Body of pancreas (tissue), 4 donors: ENCODE measurements at regions not wholly inside any gene's neighbourhood (a gene's known extent, or its start where the extent isn't known, plus 50 kb on each side); places are given as distances from the start of the nearest gene placed in this dataset.

Source experiments
- ATAC-seq: fragments of 150-250 bp; one replicate; pipeline ENCODE4 v1.9.1; 2016
- DNase-seq, 4 donors: peaks; one replicate each; pipeline ENCODE4 v3.0.0-alpha.2; 2019
- H3K27ac ChIP-seq, 4 donors: fragments of 200-600 bp; sonication (generic); 1 replicate in 3 of 4; 2 replicates in 1 of 4; pipeline versions ENCODE4 v1.5.1 to v1.6.1; 2016 to 2019; ENCODE audit warnings: mild to moderate bottlenecking in 1 of 4, mixed read lengths in 1 of 4, moderate library complexity in 1 of 4
- H3K27me3 ChIP-seq, 2 donors: fragments of 200-600 bp; sonication (generic); one replicate each; pipeline ENCODE4 v1.6.0; 2016; ENCODE audit warnings: mild to moderate bottlenecking in 1 of 2
- H3K36me3 ChIP-seq, 2 donors: fragments of 200-600 bp; sonication (generic); replicated peaks in 1 of 2; 2 replicates each; pipeline ENCODE4 v1.5.1; 2016; ENCODE audit warnings: low read depth in 2 of 2; ENCODE audit not compliant: insufficient read depth in 1 of 2
- H3K4me1 ChIP-seq: fragments of 200-600 bp; sonication (generic); one replicate; pipeline ENCODE4 v1.6.0; 2016
- H3K4me3 ChIP-seq, 2 donors: fragments of 200-600 bp; sonication (generic); 1 replicate in 1 of 2; 2 replicates in 1 of 2; pipeline ENCODE4 v1.5.1; 2016 to 2019
- H3K9me3 ChIP-seq, 3 donors: fragments of 200-600 bp; sonication (generic); 1 replicate in 2 of 3; 2 replicates in 1 of 3; pipeline ENCODE4 v1.5.1; 2016
- POLR2A ChIP-seq, 3 donors: fragments of 450-650 bp; IDR thresholded peaks; one replicate each; pipeline ENCODE4 v1.6.1; 2016; ENCODE audit warnings: antibody characterized with exemption in 3 of 3, mild to moderate bottlenecking in 2 of 3
- WGBS, 2 donors: methylation state at CpG; one replicate each; pipeline ENCODE4 v1.1.5; 2017; 5-methylcytosine and 5-hydroxymethylcytosine counted together
- intact Hi-C: fragments of 100-400 bp; cut with DNase I; formaldehyde crosslinking; loops from one replicate; pipeline ENCODE4 v1.15.1; 2023
- TF ChIP-seq, protein P1 (sequence below), 7 experiments: fragments of 450-650 bp in 4 of 7; fragments of 200-600 bp in 3 of 7; sonication (generic) in 3 of 7; IDR thresholded peaks; one replicate each; pipeline ENCODE4 v1.5.1; 2016 to 2019; ENCODE audit warnings: antibody characterized with exemption in 7 of 7

DNA sequence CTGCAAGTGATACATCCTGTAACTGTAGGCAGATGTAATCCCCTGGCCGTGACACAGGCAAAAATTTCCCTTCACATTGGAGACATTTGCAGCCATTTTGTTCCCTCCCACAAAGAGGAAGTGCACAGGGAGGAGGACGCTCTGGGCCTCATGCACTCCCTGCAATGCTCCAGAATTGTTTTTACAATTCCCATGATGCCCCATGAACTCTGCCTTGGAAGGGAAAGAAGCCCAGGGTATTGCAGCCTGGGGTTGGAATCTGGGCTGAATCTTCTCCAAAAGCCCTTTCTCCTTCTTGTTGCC is 491.7 kb downstream of the CCDC171 start:
- no peak for TF ChIP-seq POLR2A (IDR thresholded peaks at IDR 0.05)
- 68 to 82% methylated on average over 2 of the region's 2 CpGs for WGBS, 2 donors
- Histone ChIP-seq H3K4me1 (no peaks in the 10 kb centered on the region), H3K9me3 (no peaks in the 10 kb centered on the region), H3K27me3 (no peaks in the 10 kb centered on the region), H3K27ac (no peak overlapping the region), H3K36me3 (no peaks in the 10 kb centered on the region), H3K4me3 (no peak overlapping the region)
- intact Hi-C loops, result no loop called here
- no peak for DNase-seq
- no peak for ATAC-seq

DNA sequence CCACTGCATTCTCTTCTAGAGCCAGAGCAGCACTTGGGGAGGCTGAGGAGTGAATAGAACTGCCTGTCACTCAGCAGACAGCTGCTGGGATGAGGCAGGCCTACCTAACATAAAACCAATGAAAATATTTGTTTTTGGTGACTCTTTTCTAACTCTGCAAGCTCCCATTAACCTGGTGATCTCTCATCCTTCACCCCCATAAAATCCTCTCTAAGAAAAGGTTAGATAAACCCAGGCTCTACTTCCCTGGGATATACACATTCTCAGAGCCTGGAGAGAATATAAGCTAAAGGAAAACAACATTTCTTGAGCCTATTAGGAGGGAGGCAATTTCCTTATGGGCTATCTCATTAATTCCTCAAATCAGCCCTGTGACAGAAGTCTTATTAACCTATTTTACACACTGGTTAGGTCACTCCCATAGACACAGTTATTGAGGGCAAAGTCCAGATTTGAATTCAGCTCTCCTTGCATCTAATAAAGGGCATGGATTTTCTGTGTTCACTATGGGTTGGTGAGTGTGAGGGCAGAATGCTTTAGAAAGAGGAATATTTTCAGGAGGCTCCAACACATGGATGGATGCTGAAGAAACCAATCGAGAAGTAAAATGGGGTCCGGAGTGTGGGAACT is 492.9 kb downstream of the CCDC171 start:
- no peak for TF ChIP-seq POLR2A (IDR thresholded peaks at IDR 0.05)
- TF ChIP-seq, protein P1, sequence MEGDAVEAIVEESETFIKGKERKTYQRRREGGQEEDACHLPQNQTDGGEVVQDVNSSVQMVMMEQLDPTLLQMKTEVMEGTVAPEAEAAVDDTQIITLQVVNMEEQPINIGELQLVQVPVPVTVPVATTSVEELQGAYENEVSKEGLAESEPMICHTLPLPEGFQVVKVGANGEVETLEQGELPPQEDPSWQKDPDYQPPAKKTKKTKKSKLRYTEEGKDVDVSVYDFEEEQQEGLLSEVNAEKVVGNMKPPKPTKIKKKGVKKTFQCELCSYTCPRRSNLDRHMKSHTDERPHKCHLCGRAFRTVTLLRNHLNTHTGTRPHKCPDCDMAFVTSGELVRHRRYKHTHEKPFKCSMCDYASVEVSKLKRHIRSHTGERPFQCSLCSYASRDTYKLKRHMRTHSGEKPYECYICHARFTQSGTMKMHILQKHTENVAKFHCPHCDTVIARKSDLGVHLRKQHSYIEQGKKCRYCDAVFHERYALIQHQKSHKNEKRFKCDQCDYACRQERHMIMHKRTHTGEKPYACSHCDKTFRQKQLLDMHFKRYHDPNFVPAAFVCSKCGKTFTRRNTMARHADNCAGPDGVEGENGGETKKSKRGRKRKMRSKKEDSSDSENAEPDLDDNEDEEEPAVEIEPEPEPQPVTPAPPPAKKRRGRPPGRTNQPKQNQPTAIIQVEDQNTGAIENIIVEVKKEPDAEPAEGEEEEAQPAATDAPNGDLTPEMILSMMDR (IDR thresholded peaks at IDR 0.05), result no peak
- 82 to 97% methylated on average over 2 of the region's 2 CpGs for WGBS, 2 donors
- no peak overlapping the region for H3K4me3 ChIP-seq
- intact Hi-C loops, result no loop called here
- ATAC-seq (no peak), DNase-seq (no peak)
- H3K36me3 ChIP-seq, result no peaks in the 10 kb centered on the region
- H3K27me3 ChIP-seq, result no peaks in the 10 kb centered on the region
- no peak overlapping the region for H3K27ac ChIP-seq
- no peaks in the 10 kb centered on the region for H3K9me3 ChIP-seq
- no peaks in the 10 kb centered on the region for H3K4me1 ChIP-seq

DNA sequence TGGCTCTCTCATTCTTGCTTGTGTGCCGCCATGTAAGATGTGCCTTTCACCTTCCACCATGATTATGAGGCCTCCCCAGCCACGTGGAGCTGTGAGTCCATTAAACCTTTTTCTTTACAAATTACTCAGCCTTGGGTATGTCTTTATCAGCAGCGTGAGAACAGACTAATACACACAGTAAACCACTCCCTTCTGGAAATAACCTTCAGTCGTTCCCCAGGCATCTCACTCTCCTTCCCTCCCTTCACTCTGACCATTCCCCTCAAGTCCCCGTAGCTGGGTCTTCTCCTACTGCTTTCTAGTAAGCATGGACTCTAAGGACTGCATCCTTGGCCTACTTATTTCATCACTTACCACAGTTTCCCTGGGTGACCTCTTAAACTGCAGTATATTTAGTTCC is 493.9 kb downstream of the CCDC171 start:
- TF ChIP-seq, protein P1 (IDR thresholded peaks at IDR 0.05), result no peak
- TF ChIP-seq POLR2A (IDR thresholded peaks at IDR 0.05), result no peak
- H3K27ac ChIP-seq, result no peak overlapping the region
- ATAC-seq (no peak), DNase-seq (no peak)
- no peak overlapping the region for H3K4me3 ChIP-seq
- intact Hi-C loops, result no loop called here
- H3K9me3 ChIP-seq, result no peaks in the 10 kb centered on the region
- no peaks in the 10 kb centered on the region for H3K4me1 ChIP-seq
- H3K27me3 ChIP-seq, result no peaks in the 10 kb centered on the region
- 46 to 76% methylated on average over 5 of the region's 5 CpGs for WGBS, 2 donors
- H3K36me3 ChIP-seq, result no peaks in the 10 kb centered on the region

DNA sequence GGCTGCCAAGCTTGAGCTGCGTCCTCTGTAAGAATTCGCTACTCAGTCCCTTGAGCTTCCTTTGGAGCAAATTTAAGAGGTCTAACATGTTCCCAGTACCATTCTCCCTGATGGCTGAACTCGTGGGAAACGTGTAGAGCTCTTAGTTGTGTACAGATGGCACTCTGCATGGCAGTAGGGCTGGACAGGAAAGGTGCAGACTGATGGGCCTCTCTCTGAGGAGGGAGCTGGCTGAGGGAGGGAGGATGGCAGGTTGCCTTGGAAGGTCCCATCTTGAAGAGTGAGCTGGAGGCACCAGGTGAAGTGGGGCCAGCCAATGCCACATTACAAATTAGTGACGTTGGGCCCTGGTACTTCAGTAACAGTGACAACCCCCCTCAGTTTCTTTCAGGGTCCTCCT is 495.3 kb downstream of the CCDC171 start:
- Histone ChIP-seq H3K27ac (no peak overlapping the region), H3K36me3 (no peaks in the 10 kb centered on the region), H3K4me1 (no peaks in the 10 kb centered on the region), H3K27me3 (no peaks in the 10 kb centered on the region), H3K9me3 (no peaks in the 10 kb centered on the region), H3K4me3 (no peak overlapping the region)
- ATAC-seq, result no peak
- intact Hi-C loops, result no loop called here
- no peak for TF ChIP-seq POLR2A (IDR thresholded peaks at IDR 0.05)
- 67 to 81% methylated on average over 5 of the region's 5 CpGs for WGBS, 2 donors
- no peak for DNase-seq

DNA sequence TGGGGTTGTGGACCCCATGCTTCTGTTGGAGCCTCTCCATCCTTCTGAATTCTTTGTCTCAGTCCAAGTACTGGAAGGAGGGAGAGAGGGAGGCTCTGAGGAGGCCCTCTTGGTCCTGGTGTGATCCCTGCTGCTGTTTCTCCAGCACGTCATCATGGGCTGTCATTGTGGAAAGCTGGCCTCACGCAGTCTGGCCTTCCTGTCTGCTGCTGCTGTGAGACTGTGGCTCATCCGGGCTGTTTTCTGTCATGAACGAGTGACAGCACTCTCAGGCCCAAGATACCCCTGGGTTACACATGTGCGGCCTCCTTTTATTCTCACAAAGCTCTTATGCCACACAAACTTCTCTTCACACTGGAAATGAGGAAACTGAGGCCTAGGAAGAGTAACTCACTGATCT is 499.3 kb downstream of the CCDC171 start:
- 74 to 83% methylated on average over 5 of the region's 5 CpGs for WGBS, 2 donors
- Histone ChIP-seq H3K27ac (no peak overlapping the region), H3K4me3 (no peak overlapping the region), H3K4me1 (no peaks in the 10 kb centered on the region), H3K36me3 (no peaks in the 10 kb centered on the region), H3K9me3 (no peaks in the 10 kb centered on the region), H3K27me3 (no peaks in the 10 kb centered on the region)
- DNase-seq (no peak), ATAC-seq (no peak)
- intact Hi-C loops, result no loop called here
- TF ChIP-seq POLR2A (IDR thresholded peaks at IDR 0.05), result no peak
- TF ChIP-seq, protein P1 (IDR thresholded peaks at IDR 0.05), result no peak

DNA sequence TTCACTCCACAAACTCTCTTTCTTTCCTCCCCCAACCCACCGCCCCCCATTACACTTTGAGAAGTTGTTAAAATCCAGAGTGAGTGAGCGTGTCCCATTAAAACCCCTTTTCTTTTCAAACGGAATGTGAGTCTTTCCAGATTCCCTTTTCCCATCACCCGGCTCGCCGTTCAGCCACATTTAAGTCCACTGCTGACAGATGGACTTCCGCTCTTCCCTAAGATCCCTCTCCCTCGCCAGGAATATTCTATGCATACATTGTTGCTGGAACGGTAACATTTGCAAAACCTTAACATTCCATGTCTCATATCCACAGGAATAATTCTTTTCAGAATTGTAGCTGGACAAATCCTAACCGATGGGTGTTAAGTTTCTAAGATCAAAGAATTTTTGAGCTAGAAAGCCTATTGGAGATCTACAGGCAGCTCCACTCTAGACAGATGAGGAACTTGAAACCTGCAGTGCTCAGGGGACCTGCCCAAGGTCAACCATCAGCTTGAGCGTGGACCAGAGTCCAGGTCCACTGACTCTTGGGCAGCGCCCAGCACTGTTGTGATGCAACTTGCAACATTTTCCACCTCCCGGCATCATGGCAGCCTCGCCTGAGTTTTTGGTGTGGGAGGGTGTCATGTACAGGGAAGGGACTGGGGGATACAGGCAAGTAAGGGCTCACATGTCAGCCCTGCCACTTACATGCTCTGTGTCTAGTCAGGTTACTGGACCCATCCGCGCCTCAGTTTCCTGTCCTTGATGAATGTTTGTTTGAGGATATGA is 500.1 kb downstream of the CCDC171 start:
- H3K27me3 ChIP-seq, result no peaks in the 10 kb centered on the region
- intact Hi-C loops, result no loop called here
- H3K9me3 ChIP-seq, result no peaks in the 10 kb centered on the region
- H3K4me3 ChIP-seq, result no peak overlapping the region
- DNase-seq (no peak), ATAC-seq (no peak)
- H3K36me3 ChIP-seq, result no peaks in the 10 kb centered on the region
- no peaks in the 10 kb centered on the region for H3K4me1 ChIP-seq
- WGBS, 2 donors, result 84 to 86% methylated on average over 16 of the region's 16 CpGs
- no peak overlapping the region for H3K27ac ChIP-seq
- TF ChIP-seq POLR2A (IDR thresholded peaks at IDR 0.05), result no peak
- TF ChIP-seq, protein P1 (IDR thresholded peaks at IDR 0.05), result no peak
